ENCODE measurements at regions not wholly inside any gene's neighbourhood (a gene's known extent, or its start where the extent isn't known, plus 50 kb on each side); places are given as distances from the start of the nearest gene placed in this dataset.

GRCh38 chr7:11235491-11235890 lies 261.8 kb downstream of the PHF14 start:
- Histone ChIP-seq H4K20me1 (ENCODE audit: control insufficient read depth, insufficient read depth, insufficient read length) (no peaks in the 10 kb centered on the region), H2BK12ac (ENCODE audit: insufficient read length, low read depth, low read length) (no peak overlapping the region), H3K18ac (ENCODE audit: insufficient read length, low read depth, low read length) (no peak overlapping the region), H3K4ac (ENCODE audit: low read depth, low read length) (no peak overlapping the region), H2BK120ac (ENCODE audit: low read depth, low read length, poor library complexity, severe bottlenecking) (no peak overlapping the region), H3K4me2 (ENCODE audit: insufficient read depth, insufficient read length, low read length) (no peak overlapping the region), H4K8ac (replicated peaks; ENCODE audit: insufficient read length, low read depth, low read length) (no peak overlapping the region), H2BK20ac (ENCODE audit: low read depth, low read length, poor library complexity, severe bottlenecking) (no peak overlapping the region), H2BK5ac (ENCODE audit: insufficient read length, low read length) (no peak overlapping the region), H4K91ac (ENCODE audit: insufficient read length, low read depth, low read length) (no peak overlapping the region), H2AK5ac (ENCODE audit: insufficient read length, low read length) (no peak overlapping the region), H3K9ac (ENCODE audit: extremely low read depth, insufficient read length, low read length) (no peak overlapping the region), H3K23ac (ENCODE audit: insufficient read length, low read depth, low read length) (no peak overlapping the region), H3K56ac (ENCODE audit: insufficient read length, low read depth, low read length) (no peak overlapping the region), H3K79me2 (ENCODE audit: insufficient read depth, low read length) (no peaks in the 10 kb centered on the region), H3K14ac (ENCODE audit: insufficient read depth, low read length) (no peak overlapping the region), H3T11ph (ENCODE audit: low read length) (no peak overlapping the region), H4K5ac (ENCODE audit: insufficient read length, low read depth, low read length) (no peak overlapping the region), H3K27ac (ENCODE audit: insufficient read length, low read depth, low read length) (no peak overlapping the region), H3K79me1 (ENCODE audit: insufficient read depth, low read depth, low read length, poor library complexity, severe bottlenecking) (no peaks in the 10 kb centered on the region), H3K4me1 (ENCODE audit: insufficient read depth, low read length) (peaks cover 5% of the 10 kb centered on the region; the same call in 1 of the 2 replicates), H3K27me3 (ENCODE audit: insufficient read depth, low read length) (no peaks in the 10 kb centered on the region), H3K23me2 (ENCODE audit: insufficient read length, low read depth, low read length, poor library complexity, severe bottlenecking) (no peaks in the 10 kb centered on the region), H2BK15ac (ENCODE audit: low read depth, low read length) (no peak overlapping the region), H3K9me3 (ENCODE audit: control insufficient read depth, low read depth, low read length) (no peaks in the 10 kb centered on the region), H2AFZ (ENCODE audit: low read length) (no peak overlapping the region)
- H3K27ac Mint-ChIP-seq = no peak overlapping the region
- peaks cover 48 to 60% of the 10 kb centered on the region in 2 experiments for H3K4me1 Mint-ChIP-seq
- WGBS (ENCODE audit: extremely low coverage, insufficient read length, low lambda C conversion rate) = no CpG with 5 or more reads among the region's 8 CpGs
- no peaks in the 10 kb centered on the region for H3K27me3 Mint-ChIP-seq (ENCODE audit: low read depth)
- TF ChIP-seq CTCF (conservative IDR thresholded peaks at IDR 0.05) = no peak
- no peaks in the 10 kb centered on the region for H3K36me3 Mint-ChIP-seq (ENCODE audit: insufficient read depth in 1 of 3, low read depth in 3 of 3)
- no peaks in the 10 kb centered on the region for H3K9me3 Mint-ChIP-seq
- no peak for DNase-seq
- no peak overlapping the region for H3K4me3 Mint-ChIP-seq
